ENCODE measurements at regions not wholly inside any gene's neighbourhood (a gene's known extent, or its start where the extent isn't known, plus 50 kb on each side); places are given as distances from the start of the nearest gene placed in this dataset.

DNA sequence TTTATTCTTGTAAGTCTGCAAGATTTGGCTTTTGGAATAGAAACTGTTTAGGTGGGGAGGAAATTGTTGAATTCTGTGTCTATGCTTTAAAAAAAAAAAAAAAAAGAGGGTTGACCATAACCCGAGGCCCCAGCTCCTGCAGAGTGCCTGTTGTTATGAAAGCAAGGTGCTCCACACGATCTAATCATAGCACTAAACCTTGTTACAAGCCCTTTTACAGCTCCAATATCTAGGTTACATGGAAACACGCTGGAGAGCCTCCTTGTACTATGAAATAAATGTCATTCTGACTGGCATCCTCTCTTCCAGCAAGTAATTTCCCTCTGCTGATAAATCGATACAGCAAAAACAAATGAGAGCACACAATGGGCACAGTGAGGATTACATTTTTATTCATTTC is 303.1 kb upstream of the SOX5 start:
- Mint-ChIP-seq H3K4me3 (no peak overlapping the region), H3K4me1 (no peaks in the 10 kb centered on the region), H3K27me3 (no peaks in the 10 kb centered on the region), H3K9me3 (ENCODE audit: insufficient read depth) (no peaks in the 10 kb centered on the region), H3K27ac (no peak overlapping the region)
- Histone ChIP-seq H3K9ac (ENCODE audit: low read length) (no peak overlapping the region), H2AFZ (ENCODE audit: insufficient read depth, low read depth, low read length, poor library complexity, severe bottlenecking) (no peak overlapping the region), H3K79me2 (ENCODE audit: control insufficient read depth, insufficient read depth, low read length) (no peaks in the 10 kb centered on the region), H3K27ac (ENCODE audit: low read length in 2 of 2) (no peak overlapping the region), H3K4me1 (ENCODE audit: control insufficient read depth in 2 of 2, insufficient read depth in 2 of 2, low read length in 2 of 2) (no peaks in the 10 kb centered on the region), H3K4me3 (ENCODE audit: control extremely low read depth in 1 of 5, extremely low read depth in 1 of 5, insufficient read depth in 1 of 5, low read depth in 2 of 5, low read length in 4 of 5) (no peak overlapping the region), H3K27me3 (replicated peaks in 1 of 4; ENCODE audit: control extremely low read depth in 1 of 4, control insufficient read depth in 3 of 4, insufficient read depth in 4 of 4, low read length in 3 of 4) (no peaks in the 10 kb centered on the region), H3K36me3 (replicated peaks in 1 of 2; ENCODE audit: control extremely low read depth in 1 of 2, control insufficient read depth in 1 of 2, extremely low read depth in 1 of 2, insufficient read depth in 2 of 2, low read length in 1 of 2) (no peaks in the 10 kb centered on the region), H4K20me1 (ENCODE audit: control insufficient read depth, insufficient read depth, low read length, poor library complexity, severe bottlenecking) (no peaks in the 10 kb centered on the region), H3K9me3 (ENCODE audit: control extremely low read depth in 1 of 3, control insufficient read depth in 2 of 3, insufficient read depth in 1 of 3, low read length in 2 of 3) (peaks cover 0 to 2% (median 0%) of the 10 kb centered on the region in 3 donors), H3K4me2 (replicated peaks; ENCODE audit: low read depth, low read length, poor library complexity, severe bottlenecking) (no peak overlapping the region)
- ChIA-PET POLR2A (no interaction called here), CTCF (interaction anchor here (0.7 kb wide), 1 partner anchor 416 kb away, joined by 3 read pairs; no protein-coding TSS in a partner anchor)
- no peak for DNase-seq
- 73% methylated on average over 2 of the region's 4 CpGs for WGBS (ENCODE audit: insufficient coverage)
- TF ChIP-seq CTCF (IDR thresholded peaks at IDR 0.05) (no peak), EZH2 (IDR thresholded peaks at IDR 0.05; ENCODE audit: borderline replicate concordance, insufficient read depth, low read depth, low read length, poor library complexity, severe bottlenecking) (no peak)
- intact Hi-C loops (cut with micrococcal nuclease), result no loop called here
- ATAC-seq (ENCODE audit: low read depth), result no peak

DNA sequence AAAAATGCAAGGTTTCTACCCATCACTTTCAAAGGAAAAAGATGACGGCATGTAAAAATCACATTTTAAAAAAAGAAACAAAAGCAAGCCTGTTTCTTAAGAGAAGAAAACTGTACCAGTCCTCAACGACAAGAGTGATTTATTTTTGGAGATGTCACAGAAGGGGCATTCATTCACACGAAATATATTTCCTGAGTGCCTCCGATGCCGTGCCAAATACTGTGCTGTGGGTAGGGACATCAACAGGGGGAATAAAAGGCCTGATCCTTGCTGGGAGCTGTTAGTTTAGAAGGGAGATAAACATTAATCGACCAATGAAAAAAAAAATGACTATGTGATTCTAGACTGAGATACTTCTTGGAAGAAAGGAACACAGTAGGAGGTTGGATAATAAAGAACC is 297.5 kb upstream of the SOX5 start:
- Mint-ChIP-seq H3K27ac (no peak overlapping the region), H3K4me3 (no peak overlapping the region), H3K27me3 (no peaks in the 10 kb centered on the region), H3K4me1 (no peaks in the 10 kb centered on the region), H3K9me3 (ENCODE audit: insufficient read depth) (no peaks in the 10 kb centered on the region)
- intact Hi-C loops (cut with micrococcal nuclease), result no loop called here
- ChIA-PET CTCF (no interaction called here), POLR2A (no interaction called here)
- Histone ChIP-seq H3K79me2 (ENCODE audit: control insufficient read depth, insufficient read depth, low read length) (no peaks in the 10 kb centered on the region), H3K27ac (ENCODE audit: low read length in 2 of 2) (no peak overlapping the region), H3K9ac (ENCODE audit: low read length) (no peak overlapping the region), H3K4me3 (ENCODE audit: control extremely low read depth in 1 of 5, extremely low read depth in 1 of 5, insufficient read depth in 1 of 5, low read depth in 2 of 5, low read length in 4 of 5) (no peak overlapping the region), H2AFZ (ENCODE audit: insufficient read depth, low read depth, low read length, poor library complexity, severe bottlenecking) (no peak overlapping the region), H3K4me2 (replicated peaks; ENCODE audit: low read depth, low read length, poor library complexity, severe bottlenecking) (no peak overlapping the region), H3K27me3 (replicated peaks in 1 of 4; ENCODE audit: control extremely low read depth in 1 of 4, control insufficient read depth in 3 of 4, insufficient read depth in 4 of 4, low read length in 3 of 4) (no peaks in the 10 kb centered on the region), H3K36me3 (replicated peaks in 1 of 2; ENCODE audit: control extremely low read depth in 1 of 2, control insufficient read depth in 1 of 2, extremely low read depth in 1 of 2, insufficient read depth in 2 of 2, low read length in 1 of 2) (no peaks in the 10 kb centered on the region), H4K20me1 (ENCODE audit: control insufficient read depth, insufficient read depth, low read length, poor library complexity, severe bottlenecking) (no peaks in the 10 kb centered on the region), H3K9me3 (ENCODE audit: control extremely low read depth in 1 of 3, control insufficient read depth in 2 of 3, insufficient read depth in 1 of 3, low read length in 2 of 3) (no peaks in the 10 kb centered on the region), H3K4me1 (ENCODE audit: control insufficient read depth in 2 of 2, insufficient read depth in 2 of 2, low read length in 2 of 2) (no peaks in the 10 kb centered on the region)
- TF ChIP-seq EZH2 (IDR thresholded peaks at IDR 0.05; ENCODE audit: borderline replicate concordance, insufficient read depth, low read depth, low read length, poor library complexity, severe bottlenecking) (no peak), CTCF (IDR thresholded peaks at IDR 0.05) (no peak)
- 88% methylated on average over 5 of the region's 6 CpGs for WGBS (ENCODE audit: insufficient coverage)
- ATAC-seq (ENCODE audit: low read depth), result no peak
- DNase-seq, result no peak
